ENCODE measurements at regions not wholly inside any gene's neighbourhood (a gene's known extent, or its start where the extent isn't known, plus 50 kb on each side); places are given as distances from the start of the nearest gene placed in this dataset.

DNA sequence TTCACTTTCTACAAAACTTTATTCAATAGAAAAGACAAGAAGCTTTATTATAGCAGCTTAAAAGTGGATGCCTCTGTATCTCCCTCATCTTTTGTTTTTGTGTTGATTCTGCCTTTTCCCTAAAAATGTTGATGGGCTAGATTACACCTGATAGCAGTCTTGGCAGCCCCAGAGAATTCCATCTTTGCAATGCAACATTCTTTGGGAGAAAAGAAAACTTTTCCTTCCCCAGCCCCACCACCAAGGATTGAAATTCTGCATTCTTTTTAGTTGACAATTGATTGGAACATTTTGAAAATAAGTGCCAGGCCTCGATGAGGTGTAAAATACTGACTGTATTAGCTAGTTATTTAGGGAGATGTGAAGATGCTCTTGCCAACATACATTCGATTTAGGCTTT, 306.8 kb upstream of the G2E3 start:
- no peak overlapping the region for H3K27ac Mint-ChIP-seq (ENCODE audit: unreplicated experiment)
- DNase-seq (ENCODE audit: low spot score), result no peak
- TF ChIP-seq, protein P1, sequence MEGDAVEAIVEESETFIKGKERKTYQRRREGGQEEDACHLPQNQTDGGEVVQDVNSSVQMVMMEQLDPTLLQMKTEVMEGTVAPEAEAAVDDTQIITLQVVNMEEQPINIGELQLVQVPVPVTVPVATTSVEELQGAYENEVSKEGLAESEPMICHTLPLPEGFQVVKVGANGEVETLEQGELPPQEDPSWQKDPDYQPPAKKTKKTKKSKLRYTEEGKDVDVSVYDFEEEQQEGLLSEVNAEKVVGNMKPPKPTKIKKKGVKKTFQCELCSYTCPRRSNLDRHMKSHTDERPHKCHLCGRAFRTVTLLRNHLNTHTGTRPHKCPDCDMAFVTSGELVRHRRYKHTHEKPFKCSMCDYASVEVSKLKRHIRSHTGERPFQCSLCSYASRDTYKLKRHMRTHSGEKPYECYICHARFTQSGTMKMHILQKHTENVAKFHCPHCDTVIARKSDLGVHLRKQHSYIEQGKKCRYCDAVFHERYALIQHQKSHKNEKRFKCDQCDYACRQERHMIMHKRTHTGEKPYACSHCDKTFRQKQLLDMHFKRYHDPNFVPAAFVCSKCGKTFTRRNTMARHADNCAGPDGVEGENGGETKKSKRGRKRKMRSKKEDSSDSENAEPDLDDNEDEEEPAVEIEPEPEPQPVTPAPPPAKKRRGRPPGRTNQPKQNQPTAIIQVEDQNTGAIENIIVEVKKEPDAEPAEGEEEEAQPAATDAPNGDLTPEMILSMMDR (IDR thresholded peaks at IDR 0.05; ENCODE audit: unreplicated experiment), result no peak
- peaks cover 1% of the 10 kb centered on the region for H3K27me3 Mint-ChIP-seq (ENCODE audit: unreplicated experiment)
- H3K4me3 Mint-ChIP-seq (ENCODE audit: unreplicated experiment), result no peak overlapping the region
- H3K9me3 Mint-ChIP-seq (ENCODE audit: unreplicated experiment), result no peaks in the 10 kb centered on the region
- H3K4me1 Mint-ChIP-seq (ENCODE audit: unreplicated experiment), result no peaks in the 10 kb centered on the region
- H3K36me3 Mint-ChIP-seq (ENCODE audit: low read depth, unreplicated experiment), result no peaks in the 10 kb centered on the region

DNA sequence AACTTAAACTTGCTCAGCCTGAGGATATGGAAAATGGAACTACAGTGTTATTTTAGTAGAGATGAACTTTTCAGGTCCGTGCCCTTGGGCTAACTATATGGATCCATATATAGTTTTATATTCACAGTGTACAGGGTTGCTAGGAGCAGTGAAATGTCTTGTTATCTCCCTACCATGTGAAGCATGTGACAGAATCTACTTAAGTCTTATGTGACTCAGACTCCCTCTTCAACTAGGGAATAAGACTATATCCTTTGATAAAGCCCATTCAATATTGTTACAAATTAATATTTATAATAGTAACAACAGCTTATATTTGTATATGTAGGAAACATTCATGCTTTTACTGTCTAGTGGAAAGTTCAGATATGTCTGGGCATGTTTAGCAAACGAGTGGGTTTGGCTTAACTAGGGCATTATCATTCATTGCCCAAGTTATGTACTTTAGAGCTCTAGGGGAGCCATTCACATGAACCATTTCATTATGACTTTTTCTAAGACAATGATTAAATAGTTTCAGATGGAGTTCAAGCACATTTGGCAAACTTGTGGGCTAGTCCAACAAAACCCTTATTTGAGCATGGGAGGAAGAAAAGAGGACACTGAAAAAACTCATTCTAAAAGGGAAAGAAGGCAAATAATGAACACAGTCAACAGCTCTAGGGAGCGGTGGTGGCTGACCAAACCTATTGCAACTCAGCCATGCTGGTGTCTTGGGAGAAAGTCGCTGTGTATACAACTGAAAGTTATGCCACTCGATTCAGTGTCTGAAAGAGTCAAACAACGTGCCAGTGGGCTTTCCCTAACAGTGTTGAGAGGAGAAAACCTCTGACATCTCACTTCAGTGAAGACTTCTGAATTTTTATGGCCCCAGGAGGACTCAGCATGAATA, 305.9 kb upstream of the G2E3 start:
- no peak for DNase-seq (ENCODE audit: low spot score)
- Mint-ChIP-seq H3K4me1 (ENCODE audit: unreplicated experiment) (no peaks in the 10 kb centered on the region), H3K9me3 (ENCODE audit: unreplicated experiment) (no peaks in the 10 kb centered on the region), H3K27ac (ENCODE audit: unreplicated experiment) (no peak overlapping the region), H3K27me3 (ENCODE audit: unreplicated experiment) (peaks cover 1% of the 10 kb centered on the region), H3K4me3 (ENCODE audit: unreplicated experiment) (no peak overlapping the region), H3K36me3 (ENCODE audit: low read depth, unreplicated experiment) (no peaks in the 10 kb centered on the region)
- TF ChIP-seq, protein P1 (IDR thresholded peaks at IDR 0.05; ENCODE audit: unreplicated experiment), result no peak

DNA sequence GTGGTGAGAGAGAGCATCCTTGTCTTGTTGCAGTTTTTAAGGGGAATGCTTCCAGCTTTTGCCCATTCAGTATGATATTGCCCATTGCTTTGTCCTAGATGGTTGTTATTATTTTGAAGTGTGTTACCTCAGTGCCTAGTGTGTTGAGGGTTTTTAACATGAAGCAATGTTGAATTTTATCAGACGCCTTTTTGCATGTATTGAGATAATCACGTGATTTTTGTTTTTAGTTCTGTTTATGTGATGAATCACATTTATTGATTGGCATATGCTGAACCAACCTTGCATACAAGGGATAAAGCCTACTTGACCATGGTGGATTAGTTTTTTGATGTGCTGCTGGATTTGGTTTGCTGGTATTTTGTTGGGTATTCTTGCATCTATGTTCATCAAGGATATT, 302.3 kb upstream of the G2E3 start:
- TF ChIP-seq, protein P1 (IDR thresholded peaks at IDR 0.05; ENCODE audit: unreplicated experiment), result no peak
- Mint-ChIP-seq H3K9me3 (ENCODE audit: unreplicated experiment) (no peaks in the 10 kb centered on the region), H3K36me3 (ENCODE audit: low read depth, unreplicated experiment) (no peaks in the 10 kb centered on the region), H3K27ac (ENCODE audit: unreplicated experiment) (no peak overlapping the region), H3K4me3 (ENCODE audit: unreplicated experiment) (no peak overlapping the region), H3K27me3 (ENCODE audit: unreplicated experiment) (peaks cover 1% of the 10 kb centered on the region), H3K4me1 (ENCODE audit: unreplicated experiment) (no peaks in the 10 kb centered on the region)
- no peak for DNase-seq (ENCODE audit: low spot score)

DNA sequence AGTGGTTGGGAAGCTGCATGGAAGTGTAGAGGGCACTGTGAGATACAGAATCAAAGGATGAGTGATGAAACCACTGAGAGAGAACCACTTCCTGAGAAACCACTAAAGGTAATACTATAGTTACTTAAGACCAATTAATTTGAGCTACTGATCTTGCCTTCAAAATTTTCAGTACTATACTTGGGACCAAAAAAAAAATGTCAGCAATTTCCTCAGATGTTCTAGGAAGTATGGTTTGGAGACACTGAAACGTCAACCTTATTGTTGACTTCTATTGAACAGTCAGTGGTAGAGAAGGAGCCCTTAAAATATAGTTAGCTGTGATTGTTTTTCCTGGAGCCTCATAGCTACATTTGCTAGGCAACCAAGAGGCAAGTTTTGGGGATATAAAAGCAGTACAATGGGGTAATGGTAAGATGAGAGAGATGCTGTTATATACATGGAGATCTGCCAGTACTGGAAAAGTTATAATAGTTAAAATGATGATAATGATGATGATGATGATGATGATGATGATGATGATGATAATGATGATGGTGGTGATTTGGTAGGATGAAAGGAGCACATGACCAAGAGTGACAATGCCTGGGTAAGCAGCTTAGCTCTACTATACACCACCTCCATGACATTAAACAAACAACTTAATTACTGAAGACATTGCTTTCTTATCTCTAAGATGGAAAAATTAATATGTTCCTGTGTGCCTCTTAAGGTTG, 300.9 kb upstream of the G2E3 start:
- H3K27me3 Mint-ChIP-seq (ENCODE audit: unreplicated experiment), result peaks cover 1% of the 10 kb centered on the region
- H3K4me1 Mint-ChIP-seq (ENCODE audit: unreplicated experiment), result no peaks in the 10 kb centered on the region
- DNase-seq (ENCODE audit: low spot score), result no peak
- no peak overlapping the region for H3K4me3 Mint-ChIP-seq (ENCODE audit: unreplicated experiment)
- H3K36me3 Mint-ChIP-seq (ENCODE audit: low read depth, unreplicated experiment), result no peaks in the 10 kb centered on the region
- no peak overlapping the region for H3K27ac Mint-ChIP-seq (ENCODE audit: unreplicated experiment)
- H3K9me3 Mint-ChIP-seq (ENCODE audit: unreplicated experiment), result no peaks in the 10 kb centered on the region
- TF ChIP-seq, protein P1 (IDR thresholded peaks at IDR 0.05; ENCODE audit: unreplicated experiment), result no peak
